ENCODE measurements at regions not wholly inside any gene's neighbourhood (a gene's known extent, or its start where the extent isn't known, plus 50 kb on each side); places are given as distances from the start of the nearest gene placed in this dataset.

GRCh38 chr3:127103080-127103479 is 89.9 kb upstream of the PRR23E start:
- Histone ChIP-seq H3K23ac (ENCODE audit: insufficient read length, low read depth, low read length) (no peak overlapping the region), H3K4me2 (ENCODE audit: insufficient read depth, insufficient read length, low read length) (no peak overlapping the region), H3K27ac (ENCODE audit: insufficient read length, low read depth, low read length) (no peak overlapping the region), H3K4ac (ENCODE audit: low read depth, low read length) (no peak overlapping the region), H3K9ac (ENCODE audit: extremely low read depth, insufficient read length, low read length) (no peak overlapping the region), H2BK5ac (ENCODE audit: insufficient read length, low read length) (no peak overlapping the region), H3K23me2 (ENCODE audit: insufficient read length, low read depth, low read length, poor library complexity, severe bottlenecking) (no peaks in the 10 kb centered on the region), H3K56ac (ENCODE audit: insufficient read length, low read depth, low read length) (no peak overlapping the region), H2BK15ac (ENCODE audit: low read depth, low read length) (no peak overlapping the region), H4K20me1 (ENCODE audit: control insufficient read depth, insufficient read depth, insufficient read length) (no peaks in the 10 kb centered on the region), H3K18ac (ENCODE audit: insufficient read length, low read depth, low read length) (no peak overlapping the region), H2AFZ (ENCODE audit: low read length) (no peak overlapping the region), H4K91ac (ENCODE audit: insufficient read length, low read depth, low read length) (no peak overlapping the region), H4K5ac (ENCODE audit: insufficient read length, low read depth, low read length) (no peak overlapping the region), H3K79me1 (ENCODE audit: insufficient read depth, low read depth, low read length, poor library complexity, severe bottlenecking) (no peaks in the 10 kb centered on the region), H3K14ac (ENCODE audit: insufficient read depth, low read length) (peak overlapping the region; percentile 51; the same call in 1 of the 2 replicates), H2BK12ac (ENCODE audit: insufficient read length, low read depth, low read length) (no peak overlapping the region), H3K27me3 (ENCODE audit: insufficient read depth, low read length) (no peaks in the 10 kb centered on the region), H2BK120ac (ENCODE audit: low read depth, low read length, poor library complexity, severe bottlenecking) (no peak overlapping the region), H3K9me3 (ENCODE audit: control insufficient read depth, low read depth, low read length) (no peaks in the 10 kb centered on the region), H2AK5ac (ENCODE audit: insufficient read length, low read length) (no peak overlapping the region), H4K8ac (replicated peaks; ENCODE audit: insufficient read length, low read depth, low read length) (no peak overlapping the region), H2BK20ac (ENCODE audit: low read depth, low read length, poor library complexity, severe bottlenecking) (no peak overlapping the region), H3T11ph (ENCODE audit: low read length) (no peak overlapping the region), H3K79me2 (ENCODE audit: insufficient read depth, low read length) (no peaks in the 10 kb centered on the region), H3K4me1 (ENCODE audit: insufficient read depth, low read length) (no peaks in the 10 kb centered on the region)
- Mint-ChIP-seq H3K4me3 (no peak overlapping the region), H3K36me3 (ENCODE audit: insufficient read depth in 1 of 3, low read depth in 3 of 3) (no peaks in the 10 kb centered on the region), H3K4me1 (peaks cover 18 to 19% of the 10 kb centered on the region in 2 experiments), H3K9me3 (no peaks in the 10 kb centered on the region), H3K27ac (peak overlapping the region in 1 of 3 experiments; percentile 82; a peak in 1 of 7 replicates), H3K27me3 (ENCODE audit: low read depth) (no peaks in the 10 kb centered on the region; the same call in none of the 2 replicates)
- no peak for TF ChIP-seq CTCF (conservative IDR thresholded peaks at IDR 0.05)
- WGBS (ENCODE audit: extremely low coverage, insufficient read length, low lambda C conversion rate) = no CpG with 5 or more reads among the region's 10 CpGs
- DNase-seq = no peak

All from H9 (cell line).